ENCODE measurements at regions not wholly inside any gene's neighbourhood (a gene's known extent, or its start where the extent isn't known, plus 50 kb on each side); places are given as distances from the start of the nearest gene placed in this dataset.

- TF ChIP-seq SMAD5 (IDR thresholded peaks at IDR 0.05; ENCODE audit: low read depth) (no peak), ATF3 (IDR thresholded peaks at IDR 0.05; ENCODE audit: borderline replicate concordance, extremely low read depth, low read depth, low read length) (no peak), EP300 (IDR thresholded peaks at IDR 0.05; ENCODE audit: borderline replicate concordance in 1 of 2, control insufficient read depth in 1 of 2, low read depth in 2 of 2, low read length in 2 of 2) (no peak), GABPA (IDR thresholded peaks at IDR 0.05; ENCODE audit: low read depth) (no peak)
- TF ChIP-seq, protein P1, sequence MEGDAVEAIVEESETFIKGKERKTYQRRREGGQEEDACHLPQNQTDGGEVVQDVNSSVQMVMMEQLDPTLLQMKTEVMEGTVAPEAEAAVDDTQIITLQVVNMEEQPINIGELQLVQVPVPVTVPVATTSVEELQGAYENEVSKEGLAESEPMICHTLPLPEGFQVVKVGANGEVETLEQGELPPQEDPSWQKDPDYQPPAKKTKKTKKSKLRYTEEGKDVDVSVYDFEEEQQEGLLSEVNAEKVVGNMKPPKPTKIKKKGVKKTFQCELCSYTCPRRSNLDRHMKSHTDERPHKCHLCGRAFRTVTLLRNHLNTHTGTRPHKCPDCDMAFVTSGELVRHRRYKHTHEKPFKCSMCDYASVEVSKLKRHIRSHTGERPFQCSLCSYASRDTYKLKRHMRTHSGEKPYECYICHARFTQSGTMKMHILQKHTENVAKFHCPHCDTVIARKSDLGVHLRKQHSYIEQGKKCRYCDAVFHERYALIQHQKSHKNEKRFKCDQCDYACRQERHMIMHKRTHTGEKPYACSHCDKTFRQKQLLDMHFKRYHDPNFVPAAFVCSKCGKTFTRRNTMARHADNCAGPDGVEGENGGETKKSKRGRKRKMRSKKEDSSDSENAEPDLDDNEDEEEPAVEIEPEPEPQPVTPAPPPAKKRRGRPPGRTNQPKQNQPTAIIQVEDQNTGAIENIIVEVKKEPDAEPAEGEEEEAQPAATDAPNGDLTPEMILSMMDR (IDR thresholded peaks at IDR 0.05 in 2 of 3, conservative IDR thresholded peaks at IDR 0.05 in 1 of 3; ENCODE audit: control insufficient read depth in 2 of 3, extremely low read depth in 1 of 3, insufficient read depth in 1 of 3, low read depth in 3 of 3, low read length in 3 of 3), result no peak
- TF ChIP-seq, protein P2, sequence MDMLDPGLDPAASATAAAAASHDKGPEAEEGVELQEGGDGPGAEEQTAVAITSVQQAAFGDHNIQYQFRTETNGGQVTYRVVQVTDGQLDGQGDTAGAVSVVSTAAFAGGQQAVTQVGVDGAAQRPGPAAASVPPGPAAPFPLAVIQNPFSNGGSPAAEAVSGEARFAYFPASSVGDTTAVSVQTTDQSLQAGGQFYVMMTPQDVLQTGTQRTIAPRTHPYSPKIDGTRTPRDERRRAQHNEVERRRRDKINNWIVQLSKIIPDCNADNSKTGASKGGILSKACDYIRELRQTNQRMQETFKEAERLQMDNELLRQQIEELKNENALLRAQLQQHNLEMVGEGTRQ (IDR thresholded peaks at IDR 0.05; ENCODE audit: borderline replicate concordance, low read depth, low read length), result no peak
Measured at GRCh38 chr2:58757971-58758370, 516.8 kb upstream of the FANCL start.

All from GM12878 (cell line).